IPS-18c (cell line): ENCODE measurements at regions not wholly inside any gene's neighbourhood (a gene's known extent, or its start where the extent isn't known, plus 50 kb on each side); places are given as distances from the start of the nearest gene placed in this dataset.

Experiments
- H3K4me3 ChIP-seq: 2 replicates; pipeline ENCODE4 v1.7.0; 2013; ENCODE audit warnings: low read depth, mild to moderate bottlenecking, low read length, moderate library complexity; ENCODE audit not compliant: insufficient read depth
- H3K9me3 ChIP-seq: one replicate; pipeline ENCODE4 v1.6.1; 2013; ENCODE audit warnings: mild to moderate bottlenecking, low read length, moderate library complexity; ENCODE audit not compliant: control insufficient read depth, insufficient read depth

DNA sequence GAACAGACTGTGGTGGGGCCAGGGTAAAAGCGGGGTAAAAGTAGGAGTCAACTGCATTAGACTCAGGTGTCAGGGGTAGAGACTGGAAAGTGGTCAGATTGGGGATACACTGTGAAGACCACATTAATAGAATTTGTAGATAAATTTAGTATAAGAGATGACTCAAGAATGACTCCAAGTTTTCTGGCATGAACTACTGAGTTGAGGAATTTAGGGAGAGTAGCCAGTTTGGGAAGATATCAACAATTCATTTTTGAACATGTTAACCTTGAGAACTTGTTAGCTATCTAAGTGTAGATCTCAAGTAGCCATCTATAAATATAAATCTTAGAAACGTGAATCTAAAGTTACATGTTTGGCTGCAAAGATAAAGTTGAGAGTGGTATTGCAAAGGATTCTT lies 206.9 kb upstream of the HCCS start:
- H3K9me3 ChIP-seq = peaks cover 2% of the 10 kb centered on the region
- no peak overlapping the region for H3K4me3 ChIP-seq

DNA sequence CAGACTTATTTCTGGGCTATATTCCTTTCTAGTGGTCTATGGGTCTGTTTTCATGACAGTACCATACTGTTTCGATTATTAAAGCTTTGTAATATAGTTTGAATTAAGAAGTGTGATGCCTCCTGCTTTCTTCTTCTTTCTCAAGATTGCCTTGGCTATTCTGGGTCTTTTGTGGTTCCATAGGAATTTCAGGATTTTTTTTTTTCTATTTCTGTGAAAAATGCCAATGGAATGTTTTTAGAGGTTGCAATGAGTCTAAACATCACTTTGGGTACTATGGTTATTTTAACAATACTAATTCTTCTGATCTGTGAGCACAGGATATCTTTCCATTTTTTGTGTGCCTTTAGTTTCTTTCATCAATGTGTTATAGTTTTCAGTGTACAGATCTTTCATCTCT lies 204.3 kb upstream of the HCCS start:
- H3K9me3 ChIP-seq = peaks cover 2% of the 10 kb centered on the region
- H3K4me3 ChIP-seq = no peak overlapping the region

DNA sequence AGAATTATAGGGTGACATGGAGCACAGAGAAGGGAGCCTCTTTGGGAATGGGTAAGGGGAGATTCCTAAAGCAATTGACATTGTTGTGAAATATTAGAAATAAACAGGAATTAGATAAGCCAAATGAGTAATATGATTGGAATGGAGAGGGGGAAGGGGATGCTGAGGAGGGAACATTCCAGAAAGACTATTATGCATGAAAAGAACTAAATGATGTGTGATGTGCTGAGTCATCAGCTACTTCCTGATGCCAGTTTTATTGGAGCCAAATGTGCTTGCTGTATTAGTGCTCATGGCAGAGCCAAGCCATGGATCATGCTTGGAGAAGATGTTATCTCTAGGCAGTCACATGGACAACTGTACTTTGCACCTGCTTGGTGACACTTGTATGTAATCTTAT lies 189.0 kb upstream of the HCCS start:
- no peak overlapping the region for H3K4me3 ChIP-seq
- H3K9me3 ChIP-seq = no peaks in the 10 kb centered on the region

DNA sequence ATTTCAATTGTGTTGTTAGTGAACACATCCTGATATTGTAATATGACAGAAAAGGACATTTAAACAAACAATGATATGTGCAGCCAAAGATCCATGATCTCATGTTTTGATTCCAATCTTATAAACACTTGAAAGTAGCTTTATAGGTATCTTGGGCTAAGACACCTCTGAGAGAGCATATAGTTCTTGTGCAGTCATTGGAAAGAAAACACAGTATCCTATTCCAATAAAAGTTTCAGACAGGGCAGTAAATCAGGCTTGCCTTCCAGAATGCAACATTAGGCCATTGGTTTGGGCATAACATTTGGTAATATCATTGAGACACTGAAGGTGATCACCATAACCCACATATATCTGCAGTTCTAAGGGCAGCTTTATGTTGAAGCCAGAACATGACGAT lies 188.3 kb upstream of the HCCS start:
- H3K9me3 ChIP-seq = no peaks in the 10 kb centered on the region
- H3K4me3 ChIP-seq = no peak overlapping the region

DNA sequence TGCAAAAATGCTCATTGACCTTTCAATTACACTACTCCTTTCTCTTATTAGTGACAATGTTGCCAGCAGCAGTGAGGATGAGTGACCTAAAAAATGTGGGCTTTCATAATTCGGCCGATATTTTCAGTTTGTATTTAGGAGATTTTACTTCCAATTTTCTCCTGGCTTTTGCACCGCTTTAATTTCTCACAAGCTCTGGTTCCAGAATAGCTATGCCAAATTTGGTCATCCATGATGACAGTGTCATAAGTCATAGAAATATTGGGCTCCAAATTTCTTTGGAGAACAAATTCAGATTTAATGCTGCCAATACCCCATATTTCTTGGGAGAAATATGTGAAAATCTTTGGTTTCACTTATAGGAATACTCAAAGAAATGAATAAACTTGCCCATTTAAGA lies 187.7 kb upstream of the HCCS start:
- Histone ChIP-seq H3K9me3 (no peaks in the 10 kb centered on the region), H3K4me3 (no peak overlapping the region)

DNA sequence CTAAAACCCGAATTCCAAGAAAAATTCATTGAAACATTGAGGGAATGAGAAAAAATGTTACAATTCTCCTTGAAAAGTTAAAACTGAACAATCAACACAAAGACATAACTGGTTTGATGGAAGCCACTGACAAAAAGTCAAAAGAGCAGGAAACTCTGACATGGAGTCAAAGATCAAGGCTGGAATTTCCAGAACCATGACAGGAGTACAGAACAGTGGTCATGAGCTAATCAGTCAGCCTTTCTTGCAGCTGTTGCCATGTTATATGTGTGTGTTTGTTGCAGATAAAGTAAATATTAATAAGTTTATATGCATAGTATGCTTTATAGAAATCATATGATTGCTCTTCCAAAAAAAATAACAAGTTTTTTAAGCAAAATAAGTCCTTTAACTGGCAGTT lies 184.7 kb upstream of the HCCS start:
- H3K4me3 ChIP-seq = no peak overlapping the region
- peaks cover 2% of the 10 kb centered on the region for H3K9me3 ChIP-seq

DNA sequence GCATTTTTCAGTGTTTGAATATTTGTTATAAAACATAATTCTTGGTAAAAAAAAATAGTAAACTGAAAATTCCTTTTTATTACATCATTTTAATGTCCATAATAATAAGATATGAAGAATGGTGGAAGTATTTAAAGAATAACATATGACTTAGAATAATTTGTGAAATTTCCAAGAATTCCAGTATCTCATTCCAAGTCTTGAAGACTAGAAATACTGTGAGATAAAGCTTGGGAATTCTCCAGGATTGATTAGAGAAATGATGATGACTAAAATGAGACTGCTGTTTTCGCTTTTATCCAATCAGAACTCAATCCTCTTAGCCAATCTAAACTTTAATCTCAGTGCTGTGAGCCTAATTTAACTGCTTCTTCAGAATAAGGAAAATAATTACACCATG lies 184.2 kb upstream of the HCCS start:
- Histone ChIP-seq H3K4me3 (no peak overlapping the region), H3K9me3 (peaks cover 6% of the 10 kb centered on the region)

DNA sequence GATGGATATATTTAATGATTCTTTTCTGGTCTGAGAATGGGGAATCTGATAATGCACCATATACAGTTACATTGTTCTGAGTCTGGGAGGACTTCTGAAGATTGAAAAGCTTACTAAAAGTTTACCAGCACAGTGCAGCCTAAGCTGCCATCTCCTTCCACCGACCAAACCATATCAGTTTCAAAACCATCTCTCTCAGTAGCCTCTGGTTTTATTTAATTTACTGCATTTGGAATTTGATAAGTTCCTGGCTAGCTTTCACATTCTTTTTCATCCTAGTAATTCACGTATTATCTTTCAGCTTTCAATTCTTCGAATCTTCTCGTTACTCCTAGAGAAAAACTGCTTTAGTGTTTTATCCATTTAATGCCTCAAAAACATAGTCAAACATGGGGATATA lies 181.4 kb upstream of the HCCS start:
- Histone ChIP-seq H3K9me3 (peaks cover 6% of the 10 kb centered on the region), H3K4me3 (no peak overlapping the region)

DNA sequence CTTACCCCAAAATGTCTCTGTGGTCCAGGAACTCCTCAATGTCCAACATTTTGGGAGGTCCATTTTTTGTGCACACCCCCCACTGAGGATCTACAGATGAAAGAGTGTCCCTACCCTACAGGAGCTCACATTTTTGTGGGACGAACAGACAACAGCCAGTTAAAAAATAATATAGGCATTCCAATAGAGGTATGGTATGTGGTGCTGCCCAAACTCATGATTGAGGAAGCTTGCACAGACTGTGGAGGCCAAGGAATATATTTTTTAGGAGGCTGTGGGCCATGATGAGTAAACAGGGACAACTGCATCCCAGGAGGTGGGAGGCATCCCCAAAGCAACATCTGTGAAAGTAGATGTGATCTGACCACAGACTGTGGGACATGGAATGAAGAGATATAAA lies 181.0 kb upstream of the HCCS start:
- H3K4me3 ChIP-seq = no peak overlapping the region
- peaks cover 6% of the 10 kb centered on the region for H3K9me3 ChIP-seq

DNA sequence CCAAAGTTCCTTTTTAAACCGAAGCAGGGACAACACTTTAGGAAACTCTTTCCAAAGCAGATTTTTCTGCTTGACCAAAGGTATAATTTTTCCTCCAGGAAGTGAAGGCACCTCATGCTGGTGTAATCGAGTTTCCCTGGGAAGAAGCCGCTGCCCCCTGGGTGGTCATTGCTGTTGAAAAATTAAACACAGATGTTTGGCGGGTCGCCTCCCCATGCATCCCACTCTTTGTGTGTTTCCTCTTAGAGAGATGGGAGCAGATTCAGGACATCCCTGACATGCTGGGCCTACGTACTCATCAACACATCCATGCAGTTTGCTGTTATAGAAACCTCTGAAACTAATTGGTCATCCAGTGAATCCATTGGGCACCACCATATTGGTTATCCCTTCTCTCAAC lies 179.2 kb upstream of the HCCS start:
- H3K4me3 ChIP-seq = no peak overlapping the region
- peaks cover 6% of the 10 kb centered on the region for H3K9me3 ChIP-seq

DNA sequence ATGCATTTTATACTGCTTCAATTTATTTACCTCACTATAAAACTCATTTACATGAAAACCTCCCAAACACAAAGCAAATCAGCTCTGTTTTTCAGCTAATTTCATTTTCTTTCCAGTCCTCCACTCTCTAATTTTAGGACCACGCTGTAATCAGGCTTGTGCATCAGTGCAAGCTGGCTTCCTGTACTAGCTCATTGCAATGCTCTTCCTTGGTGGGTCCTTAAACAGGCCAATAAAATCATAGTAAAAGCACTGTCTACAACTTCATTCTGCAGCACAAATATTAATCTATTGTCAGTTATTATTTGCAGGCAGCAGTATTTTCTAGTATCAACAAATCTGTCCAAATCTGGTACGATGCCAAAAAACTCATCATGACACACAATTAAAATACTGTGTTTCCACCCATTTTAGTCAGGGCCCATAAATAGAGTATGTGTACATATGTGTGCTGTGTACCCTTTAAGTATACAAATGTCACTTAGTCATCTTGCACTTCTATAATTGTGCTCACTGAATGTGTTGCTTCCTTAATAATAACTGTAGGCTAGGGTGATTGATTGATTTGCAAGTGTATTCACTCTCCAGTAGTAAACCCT lies 178.2 kb upstream of the HCCS start:
- no peak overlapping the region for H3K4me3 ChIP-seq
- H3K9me3 ChIP-seq = peaks cover 6% of the 10 kb centered on the region

DNA sequence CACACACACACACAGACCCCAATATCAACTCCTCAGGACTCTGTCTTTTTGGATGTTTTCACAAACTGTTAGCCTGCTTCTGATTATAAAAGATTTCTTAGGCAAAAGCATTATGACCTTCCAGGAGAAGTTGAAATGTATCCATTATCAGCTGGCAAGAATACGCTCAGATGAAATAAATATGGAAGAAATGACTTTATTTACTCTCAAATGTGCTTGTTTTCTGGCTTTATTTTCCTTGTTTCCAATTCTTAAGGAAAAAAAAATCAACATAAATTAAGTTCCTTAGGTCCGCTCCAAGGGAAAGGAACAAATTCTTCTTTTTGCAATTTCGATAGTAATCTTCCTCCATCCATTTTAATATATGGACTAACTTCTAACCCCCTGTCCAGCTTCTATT lies 175.6 kb upstream of the HCCS start:
- no peak overlapping the region for H3K4me3 ChIP-seq
- H3K9me3 ChIP-seq = peaks cover 4% of the 10 kb centered on the region

DNA sequence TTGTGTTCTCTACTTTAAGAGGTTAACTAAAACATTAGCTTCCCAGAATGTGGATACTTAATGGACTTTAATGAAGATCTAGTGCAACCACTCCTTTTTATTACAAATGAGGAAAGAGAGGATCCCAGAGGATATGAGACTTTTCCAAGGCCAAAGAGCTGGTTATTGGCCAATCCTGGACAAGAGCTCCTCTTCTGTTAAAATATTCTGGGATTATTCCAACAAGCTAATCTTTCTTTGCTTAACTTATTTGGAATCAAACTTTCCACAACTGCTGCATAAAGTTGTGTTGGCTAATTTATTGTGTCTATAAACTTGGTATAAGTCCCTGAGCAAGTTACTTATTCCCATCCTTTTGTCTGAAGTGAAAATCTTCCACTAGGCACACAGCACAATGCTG lies 174.2 kb upstream of the HCCS start:
- Histone ChIP-seq H3K9me3 (no peaks in the 10 kb centered on the region), H3K4me3 (no peak overlapping the region)

DNA sequence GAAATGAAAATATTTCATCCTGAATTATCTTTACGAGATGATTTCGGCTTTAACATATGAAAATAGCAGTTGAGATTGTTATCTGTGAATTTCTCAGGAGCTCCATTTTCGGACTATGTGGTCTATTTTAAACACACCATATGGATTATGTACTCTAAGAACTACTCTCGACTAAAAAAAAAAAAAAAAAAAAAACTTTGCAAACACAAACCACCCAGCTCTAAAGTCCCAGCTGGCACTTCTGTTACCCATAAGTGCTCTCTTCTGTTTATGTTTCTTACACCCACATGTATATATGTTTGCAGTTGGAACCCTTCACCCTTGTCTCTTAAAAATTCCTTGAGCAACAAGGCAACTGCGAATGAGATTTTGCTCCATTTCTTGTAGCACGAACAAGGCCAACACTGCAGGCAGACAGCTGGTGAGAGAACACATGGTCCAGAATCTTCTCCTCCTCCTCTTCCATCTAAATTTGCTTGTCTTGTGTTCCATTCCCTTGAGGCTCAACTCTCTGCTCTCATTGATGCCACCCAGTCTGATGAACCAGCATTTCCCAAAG lies 172.7 kb upstream of the HCCS start:
- Histone ChIP-seq H3K9me3 (no peaks in the 10 kb centered on the region), H3K4me3 (no peak overlapping the region)

DNA sequence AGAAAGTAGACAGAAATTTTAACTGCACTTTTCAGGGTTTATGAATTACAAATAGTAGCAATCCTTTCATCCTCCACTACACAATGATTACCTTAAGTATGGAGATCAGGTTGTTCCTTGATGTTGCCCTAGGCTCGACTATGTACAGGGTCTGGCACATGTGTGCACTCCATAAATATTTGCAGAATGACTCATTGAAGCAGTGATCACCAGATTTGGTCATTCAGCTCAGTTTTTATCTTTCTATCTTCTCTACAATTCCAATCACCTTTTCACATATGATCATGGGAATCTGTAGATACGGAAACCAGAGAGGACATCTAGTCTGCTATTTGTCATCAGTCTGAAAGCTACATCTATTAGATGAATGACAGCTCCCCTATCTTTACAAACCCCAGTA lies 171.7 kb upstream of the HCCS start:
- no peak overlapping the region for H3K4me3 ChIP-seq
- no peaks in the 10 kb centered on the region for H3K9me3 ChIP-seq

DNA sequence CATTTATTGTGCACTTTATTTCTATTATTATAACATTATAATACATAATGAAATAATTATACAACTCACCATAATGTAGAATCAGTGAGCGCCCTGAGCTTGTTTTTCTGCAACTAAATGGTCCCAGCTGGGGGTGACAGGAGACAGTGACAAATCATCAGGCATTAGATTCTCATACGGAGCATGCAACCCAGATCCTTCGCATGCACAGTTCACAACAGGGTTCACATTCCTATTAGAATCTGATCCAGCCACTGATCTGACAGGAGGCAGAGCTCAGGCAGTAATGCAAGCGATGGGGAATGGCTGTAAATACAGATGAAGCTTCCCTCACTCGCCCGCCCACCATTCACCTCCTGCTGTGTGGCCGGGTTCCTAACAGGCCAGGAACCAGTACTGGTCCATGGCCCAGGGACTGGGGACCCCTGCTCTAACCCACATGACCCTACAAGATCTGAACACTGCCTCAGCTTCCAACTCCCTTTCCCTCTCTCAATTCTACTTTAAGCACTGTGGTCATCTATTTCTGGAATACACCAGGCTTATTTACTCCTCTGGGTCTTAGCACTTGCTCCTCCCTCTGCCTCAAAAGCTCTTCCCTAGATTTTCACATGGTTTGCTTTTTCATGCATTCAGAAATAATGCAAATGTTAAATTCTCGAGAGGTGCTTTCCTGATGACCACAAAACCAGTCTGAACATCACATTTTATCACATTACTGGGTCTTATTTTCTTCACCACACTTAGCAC lies 166.8 kb upstream of the HCCS start:
- H3K4me3 ChIP-seq = no peak overlapping the region
- H3K9me3 ChIP-seq = no peaks in the 10 kb centered on the region

DNA sequence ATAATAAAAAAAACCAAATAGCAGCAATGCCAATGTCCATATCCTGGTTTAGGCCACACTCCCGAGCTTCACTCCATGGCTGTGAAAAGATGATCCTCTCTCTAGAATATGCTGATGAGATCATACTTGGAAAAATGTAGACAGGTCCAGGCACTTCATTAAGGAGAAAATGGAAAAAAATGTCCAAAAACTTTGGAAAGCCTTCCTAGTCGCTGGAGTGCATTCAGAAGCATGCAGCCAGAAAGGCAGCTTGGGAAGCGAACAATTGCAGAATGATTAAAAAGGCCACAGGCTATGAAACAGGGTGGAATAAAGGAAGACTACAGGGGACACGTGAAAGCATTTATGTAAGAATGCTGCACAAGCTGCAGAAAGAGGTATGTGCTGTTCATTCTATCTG lies 165.6 kb upstream of the HCCS start:
- no peaks in the 10 kb centered on the region for H3K9me3 ChIP-seq
- H3K4me3 ChIP-seq = no peak overlapping the region

DNA sequence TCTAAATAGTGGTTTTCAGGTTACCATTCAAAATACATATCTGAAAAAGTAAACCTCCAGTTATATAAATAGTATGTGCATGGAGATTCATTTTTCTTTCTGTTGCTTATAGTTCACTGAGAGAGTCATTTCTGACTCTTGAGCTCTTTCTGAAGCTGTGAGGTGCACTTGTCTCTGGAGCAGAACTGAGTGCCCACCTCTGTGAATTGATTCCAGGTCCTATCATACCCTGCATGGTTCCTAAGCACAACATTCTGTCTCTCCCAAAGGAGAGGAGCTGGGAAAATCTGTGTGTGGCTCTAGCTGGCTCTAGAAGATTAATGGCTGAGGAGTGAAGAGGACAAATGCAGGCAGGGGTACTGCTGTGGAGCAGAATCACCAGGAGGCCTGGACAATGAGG lies 161.6 kb upstream of the HCCS start:
- H3K4me3 ChIP-seq = no peak overlapping the region
- H3K9me3 ChIP-seq = peaks cover 3% of the 10 kb centered on the region

DNA sequence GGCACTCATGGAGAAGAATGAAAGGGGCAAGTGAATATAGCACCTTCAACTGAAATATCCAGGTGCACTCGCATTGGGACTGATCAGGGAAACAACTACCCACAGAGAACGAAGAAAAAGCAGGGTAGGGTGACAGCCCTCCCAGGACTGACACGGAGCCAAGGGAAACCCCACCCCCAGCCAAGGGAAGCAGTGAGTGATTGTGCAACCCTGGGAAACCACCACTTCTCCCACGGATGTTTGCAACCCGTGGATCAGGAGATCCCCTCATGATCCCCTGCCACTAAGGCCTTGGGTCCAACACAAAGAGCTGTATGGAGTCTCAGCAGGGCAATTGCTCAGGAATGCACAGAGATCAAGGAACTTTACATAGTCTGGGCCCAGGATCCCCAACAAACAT lies 158.5 kb upstream of the HCCS start:
- Histone ChIP-seq H3K4me3 (no peak overlapping the region), H3K9me3 (peaks cover 5% of the 10 kb centered on the region)
